ENCODE measurements at regions not wholly inside any gene's neighbourhood (a gene's known extent, or its start where the extent isn't known, plus 50 kb on each side); places are given as distances from the start of the nearest gene placed in this dataset.
"Not testable (repeated sequence)": the region's sequence is repeated elsewhere in the genome, so short reads cannot be mapped to it uniquely, and the experiment has no call there.

DNA sequence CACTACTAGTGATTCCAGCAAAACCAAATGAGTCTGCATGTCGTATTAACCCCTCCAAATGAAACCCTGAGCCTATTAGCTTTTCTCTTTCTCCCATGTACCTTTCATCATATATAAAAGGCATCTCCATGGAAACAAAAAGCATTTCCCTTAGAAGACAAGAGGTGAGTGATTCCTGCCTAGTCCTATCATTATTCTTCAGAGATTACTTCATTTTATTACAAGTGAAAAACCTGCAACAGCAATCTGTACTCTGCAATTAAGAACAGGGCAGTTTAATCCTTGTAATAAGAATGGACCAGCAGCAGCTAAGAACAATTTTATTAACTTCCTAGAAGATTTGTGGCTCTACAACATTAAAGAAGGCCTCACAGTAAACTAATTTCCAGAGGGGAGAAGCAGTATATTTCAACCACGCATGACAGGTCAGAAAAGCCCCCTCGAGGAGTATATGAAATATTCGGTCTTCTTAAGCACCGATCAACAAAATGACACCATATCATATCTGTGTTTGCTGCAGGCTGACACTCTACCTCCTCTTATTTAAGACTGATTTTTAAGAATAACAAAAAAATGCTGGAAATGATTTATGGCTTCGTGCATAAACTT is 132.3 kb upstream of the TFPI start:
- DNase-seq, result no peak

DNA sequence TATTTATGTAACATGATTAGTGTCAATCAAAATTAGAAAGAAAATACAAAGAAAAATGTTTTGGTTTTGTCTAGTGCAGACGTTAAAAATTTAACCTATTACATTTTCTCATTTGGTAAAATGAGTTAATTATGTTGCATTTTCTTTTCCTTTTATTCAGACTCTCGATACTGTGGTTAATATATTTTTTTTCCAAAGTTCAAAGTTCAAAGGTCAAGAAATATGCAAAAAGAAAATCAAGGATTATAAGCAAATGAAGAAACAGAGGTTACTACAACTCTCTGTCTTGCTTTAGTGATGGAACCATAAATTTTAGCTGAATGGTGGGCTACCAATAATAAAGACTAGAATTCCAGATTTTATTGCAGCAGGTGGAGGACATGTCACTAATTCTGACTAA is 133.3 kb upstream of the TFPI start:
- DNase-seq, result no peak

DNA sequence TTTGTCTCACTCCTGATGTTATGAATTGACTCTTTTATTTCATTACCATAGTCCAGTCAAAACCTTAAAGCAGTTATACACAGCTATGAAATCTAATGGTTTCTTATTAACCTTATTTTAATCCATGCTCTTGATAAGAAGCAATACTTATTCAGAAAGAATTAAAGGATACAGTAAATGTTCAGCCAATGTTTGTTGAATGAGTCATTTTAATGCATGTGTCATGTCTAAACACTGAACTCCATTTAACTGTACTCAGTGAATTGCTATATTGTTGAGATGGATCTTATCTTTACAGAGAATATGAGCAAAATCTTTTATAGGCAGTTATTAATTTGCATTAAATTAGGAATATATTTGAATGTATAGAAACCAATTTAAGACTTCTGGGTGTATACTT is 135.1 kb upstream of the TFPI start:
- DNase-seq, result no peak

DNA sequence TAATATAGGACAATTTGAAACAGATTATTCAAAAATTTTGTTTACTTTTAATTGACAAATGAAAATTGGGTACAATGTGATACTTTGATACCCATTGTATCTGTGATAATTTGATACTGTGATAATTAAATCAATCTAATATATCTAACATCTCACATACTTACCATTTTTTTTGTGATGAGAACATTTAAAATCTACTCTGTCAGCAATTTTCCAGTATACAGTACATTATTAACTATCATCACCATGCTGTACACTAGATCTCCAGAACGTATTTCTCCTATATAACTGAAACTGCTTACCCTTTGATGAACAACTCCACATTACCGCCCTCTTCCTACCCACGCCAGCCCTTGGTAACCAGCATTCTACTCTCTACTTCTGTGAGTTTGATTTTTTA is 139.7 kb upstream of the TFPI start:
- no peak for DNase-seq

DNA sequence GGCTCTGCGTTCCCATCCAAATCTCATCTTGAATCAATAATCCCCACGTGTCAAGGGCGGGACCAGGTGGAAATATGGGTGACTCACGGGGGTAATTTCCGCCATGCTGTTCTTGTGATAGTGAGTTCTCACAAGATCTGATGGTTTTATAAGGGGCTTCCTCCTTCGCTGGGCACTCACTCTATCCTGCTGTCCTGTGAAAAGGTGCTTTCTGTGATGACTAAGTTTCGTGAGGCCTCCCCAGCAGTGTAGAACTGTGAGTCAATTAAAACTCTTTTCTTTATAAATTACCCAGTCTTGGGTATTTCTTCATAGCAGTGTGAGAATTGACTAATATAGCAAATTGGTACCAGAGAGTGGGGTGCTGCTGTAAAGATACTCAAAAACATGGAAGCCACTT is 142.4 kb upstream of the TFPI start:
- DNase-seq, result not testable (repeated sequence)

DNA sequence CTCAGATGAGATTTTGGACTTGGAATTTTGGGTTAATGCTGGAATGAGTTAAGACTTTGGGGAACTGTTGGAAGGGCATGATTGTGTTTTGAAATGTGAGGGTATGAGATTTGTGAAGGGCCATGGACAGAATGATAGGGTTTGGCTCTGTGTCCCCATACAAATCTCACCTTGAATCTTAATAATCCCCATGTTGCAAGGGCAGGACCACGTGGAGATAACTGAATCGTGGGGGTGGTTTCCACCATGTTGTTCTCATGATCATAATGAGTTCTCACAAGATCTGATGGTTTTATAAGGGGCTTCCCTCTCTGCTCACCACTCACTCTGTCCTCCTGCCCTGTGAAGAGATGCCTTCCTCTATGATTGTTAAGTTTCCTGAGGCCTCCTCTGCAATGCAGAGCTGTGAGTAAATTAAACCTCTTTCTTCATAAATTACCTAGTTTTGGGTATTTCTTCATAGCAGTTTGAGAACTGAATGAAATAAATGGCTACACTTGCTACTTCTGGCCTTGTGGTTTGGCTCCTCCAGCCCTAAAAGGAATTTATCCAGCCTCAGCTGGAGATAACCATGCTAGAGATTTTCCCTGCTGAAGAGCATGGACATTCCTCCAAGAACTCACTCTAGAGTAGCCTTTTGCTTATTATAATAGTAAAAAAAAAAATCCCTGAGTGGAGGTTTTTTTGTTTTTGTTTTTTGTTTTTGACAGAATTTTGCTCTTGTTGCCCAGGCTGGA is 144.3 kb upstream of the TFPI start:
- DNase-seq, result no peak

DNA sequence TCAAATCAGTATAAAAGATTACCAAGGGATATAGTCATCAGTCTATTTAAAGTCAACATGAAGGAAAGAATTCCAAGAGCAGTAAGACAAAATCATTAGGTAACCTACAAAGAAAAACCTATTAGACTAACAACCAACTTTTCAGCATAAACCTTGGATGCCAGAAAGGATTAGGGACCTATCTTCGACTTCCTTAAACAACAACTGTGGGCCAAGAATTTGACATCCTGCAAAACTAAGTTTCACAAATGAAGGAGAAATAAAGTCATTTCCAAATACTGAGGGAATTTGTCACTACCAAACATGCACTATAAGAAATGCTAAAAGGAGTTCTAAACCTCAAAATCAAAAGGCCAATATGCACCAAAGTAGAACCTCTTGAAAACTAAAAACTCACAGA is 147.9 kb upstream of the TFPI start:
- no peak for DNase-seq

DNA sequence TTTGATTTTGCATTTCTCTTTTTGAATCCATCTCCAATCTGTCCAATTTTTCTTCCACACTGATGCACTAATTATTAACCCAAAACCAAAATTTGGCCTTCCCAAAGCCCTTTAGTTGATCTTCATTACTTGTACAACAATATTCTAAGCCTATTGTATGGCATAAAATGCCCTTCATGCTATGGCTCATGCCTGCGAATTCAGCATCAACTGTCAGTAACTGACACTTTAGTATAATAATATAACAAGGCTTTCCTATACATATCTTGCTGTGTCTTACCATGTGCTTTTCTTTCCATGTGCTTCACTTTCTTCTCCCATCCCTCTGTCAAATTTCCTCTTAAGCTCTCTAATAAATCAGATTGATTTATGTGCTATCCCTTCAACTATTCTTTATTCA is 154.0 kb upstream of the TFPI start:
- DNase-seq, result no peak

DNA sequence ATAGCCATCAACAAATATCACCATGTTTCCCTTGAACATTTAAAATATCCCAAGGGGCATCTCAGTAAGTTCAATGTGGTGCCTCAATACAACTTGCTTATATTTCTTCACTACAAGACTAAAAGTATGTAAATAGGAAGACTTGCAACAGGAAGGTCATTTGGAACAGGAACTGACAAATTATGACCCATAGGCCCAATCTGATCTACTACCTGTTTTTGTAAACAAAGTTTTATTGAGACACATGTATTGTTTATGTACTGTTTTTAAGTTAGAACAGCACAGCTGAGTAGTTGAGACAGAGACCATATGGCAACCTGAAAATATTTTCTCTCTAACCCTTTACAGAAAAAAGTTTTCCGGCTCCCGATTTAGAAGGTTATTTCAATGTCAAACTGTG is 154.8 kb upstream of the TFPI start:
- no peak for DNase-seq

DNA sequence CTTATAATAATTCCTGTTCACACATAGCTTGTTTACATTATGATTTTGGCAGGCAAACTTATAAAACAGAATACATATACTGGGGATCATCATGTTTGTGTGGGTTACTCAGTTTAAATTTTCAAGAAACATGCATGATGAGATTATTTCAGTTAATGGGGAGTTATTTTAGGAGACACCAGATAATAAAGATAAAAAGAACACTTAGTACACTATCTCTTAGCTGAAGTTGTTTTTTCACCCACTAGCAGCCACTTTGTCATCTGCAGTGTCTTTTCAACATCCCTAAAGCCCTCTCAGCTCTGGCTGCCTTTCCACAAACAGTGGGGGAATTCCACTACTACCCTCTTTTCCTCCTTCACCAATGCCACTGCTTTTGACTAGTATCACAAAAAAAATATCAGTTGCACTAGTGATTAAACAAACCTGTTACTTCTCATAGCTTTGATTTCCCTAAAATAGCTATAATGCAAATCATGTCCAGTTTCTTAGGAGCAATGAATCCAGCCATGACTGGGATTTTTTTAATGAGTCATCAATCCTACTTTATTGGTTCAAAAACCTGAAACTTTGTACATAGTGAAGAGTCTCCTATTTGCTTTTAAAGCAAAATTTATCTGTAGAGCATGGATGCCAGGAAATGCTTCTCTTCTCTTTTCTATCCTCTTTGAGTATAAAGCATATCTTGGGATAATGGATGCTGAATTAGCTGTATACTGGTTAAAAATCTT is 156.7 kb upstream of the TFPI start:
- DNase-seq, result no peak

DNA sequence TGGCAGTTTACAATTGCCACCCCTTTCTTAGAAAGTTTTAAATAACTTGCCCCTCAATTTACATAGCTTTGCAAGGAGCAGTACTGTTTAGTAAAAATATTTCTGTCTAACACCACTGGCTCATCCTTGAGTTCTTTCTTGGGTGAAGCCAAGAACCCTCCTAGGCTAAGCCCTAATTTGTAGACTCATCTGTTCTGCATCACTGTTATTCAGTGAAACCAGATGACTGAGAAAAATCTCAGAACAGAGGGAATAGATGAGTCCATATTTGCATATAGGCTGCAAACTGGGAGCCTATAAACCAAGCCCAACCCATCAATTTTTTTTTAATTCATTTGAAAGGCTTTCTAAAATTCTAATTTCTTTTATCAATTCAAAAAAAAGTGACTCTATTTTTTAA is 161.4 kb upstream of the TFPI start:
- no peak for DNase-seq

DNA sequence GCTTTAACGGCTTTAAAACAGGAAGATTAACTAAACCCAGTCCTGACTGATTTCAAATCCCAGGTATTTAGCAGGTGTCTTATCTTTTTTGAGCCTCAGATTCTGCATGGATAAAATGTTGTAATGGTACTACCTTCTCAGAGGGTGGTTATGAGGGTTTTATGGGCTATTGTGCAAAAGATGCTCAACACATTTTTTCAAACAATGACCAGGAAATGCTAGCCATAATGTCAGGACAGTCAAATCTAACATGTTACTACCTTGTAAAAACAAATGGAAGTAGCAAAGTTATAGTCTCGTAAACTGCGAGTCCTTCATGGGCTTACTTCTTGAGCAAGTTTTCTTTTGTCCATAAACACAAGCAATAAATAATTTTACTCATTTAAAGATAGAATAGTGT is 162.1 kb upstream of the TFPI start:
- DNase-seq, result no peak

DNA sequence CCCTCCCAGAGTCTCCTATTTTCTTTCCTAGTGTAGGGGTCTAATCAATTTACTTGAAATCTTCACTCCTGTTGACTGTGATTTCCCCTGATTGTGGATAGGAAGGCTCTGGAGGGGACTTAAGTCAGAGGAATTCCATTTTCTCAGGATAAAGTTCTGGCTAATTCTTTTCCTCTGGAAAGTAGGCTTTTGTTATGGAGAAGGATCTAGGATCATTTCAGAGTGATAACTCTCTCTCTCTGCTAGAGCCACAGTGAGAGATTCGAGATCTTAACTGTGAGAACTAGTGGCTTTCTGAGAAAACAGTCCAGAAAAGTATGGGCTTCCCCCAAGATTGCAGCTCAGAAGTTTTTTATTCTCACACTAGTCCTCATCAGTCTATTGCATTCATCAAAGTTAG is 163.9 kb upstream of the TFPI start:
- DNase-seq, result no peak

DNA sequence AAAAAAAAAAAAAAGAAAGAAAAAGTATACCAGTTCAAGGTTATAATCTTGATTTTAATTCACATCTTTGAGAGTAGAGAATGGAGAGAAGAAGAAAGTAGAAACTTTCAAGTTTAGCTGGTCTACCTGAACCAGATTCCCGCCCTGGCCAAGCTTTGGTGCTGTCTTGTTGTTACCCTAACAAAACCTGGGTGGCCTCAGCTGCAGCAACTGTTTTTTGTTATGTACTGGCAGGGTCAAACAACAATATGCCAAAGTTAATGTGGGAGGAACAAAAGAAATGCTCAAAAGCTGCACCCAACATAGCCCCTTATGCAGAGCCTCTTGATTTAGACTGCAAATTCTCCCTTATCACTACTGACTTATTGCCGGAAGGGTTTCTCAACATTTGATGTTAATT is 165.3 kb upstream of the TFPI start:
- no peak for DNase-seq

DNA sequence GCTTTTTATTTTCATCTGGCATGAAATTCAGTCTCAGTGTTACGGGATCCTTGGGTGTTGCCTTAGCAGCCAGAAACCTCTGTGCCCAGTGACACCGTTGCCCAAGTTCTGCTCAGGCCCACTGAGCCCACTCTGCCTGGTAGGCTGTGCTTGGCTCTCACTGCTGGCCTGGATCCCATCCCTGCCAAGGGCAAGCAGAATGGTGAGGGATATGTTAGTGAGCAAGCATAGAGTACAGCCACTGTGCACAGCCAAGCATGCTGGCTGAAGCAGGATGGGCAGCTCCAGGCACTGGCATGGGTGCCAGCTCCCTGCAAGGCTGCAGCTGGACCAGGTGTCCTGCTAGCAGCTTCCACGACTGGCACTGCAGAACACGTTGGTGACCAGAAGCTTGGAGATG is 194.7 kb upstream of the TFPI start:
- no peak for DNase-seq

DNA sequence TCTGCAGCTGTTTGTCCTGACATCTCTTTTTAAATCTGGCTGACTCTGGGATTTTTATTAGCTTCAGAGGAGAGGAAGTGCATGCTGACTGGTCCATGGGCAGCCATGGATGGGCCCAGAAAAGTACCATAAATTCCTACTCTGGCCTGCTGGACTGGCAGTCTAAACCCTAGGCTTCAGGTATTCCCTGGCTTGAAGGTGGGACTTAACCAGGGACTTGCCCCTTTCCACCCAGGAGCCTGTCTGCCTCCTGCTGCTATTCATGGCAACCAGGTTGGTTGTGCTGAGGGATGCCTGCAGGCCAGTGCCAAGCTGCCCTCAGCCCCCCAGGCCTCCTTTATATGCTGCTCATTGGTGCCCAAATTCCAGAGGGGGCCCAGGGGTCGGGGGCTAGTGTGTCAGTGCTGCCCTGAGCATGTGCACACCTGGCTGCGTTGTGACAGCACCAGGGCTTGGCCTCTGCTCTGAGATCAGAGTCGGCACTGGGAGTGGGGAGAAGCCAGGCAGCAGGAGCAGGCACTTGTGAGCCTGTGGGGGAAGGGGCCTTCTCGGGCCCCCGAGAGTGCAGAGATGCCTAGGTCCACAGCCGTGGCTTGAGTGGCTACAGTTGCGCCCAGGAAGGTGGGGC is 195.7 kb upstream of the TFPI start:
- DNase-seq, result no peak

DNA sequence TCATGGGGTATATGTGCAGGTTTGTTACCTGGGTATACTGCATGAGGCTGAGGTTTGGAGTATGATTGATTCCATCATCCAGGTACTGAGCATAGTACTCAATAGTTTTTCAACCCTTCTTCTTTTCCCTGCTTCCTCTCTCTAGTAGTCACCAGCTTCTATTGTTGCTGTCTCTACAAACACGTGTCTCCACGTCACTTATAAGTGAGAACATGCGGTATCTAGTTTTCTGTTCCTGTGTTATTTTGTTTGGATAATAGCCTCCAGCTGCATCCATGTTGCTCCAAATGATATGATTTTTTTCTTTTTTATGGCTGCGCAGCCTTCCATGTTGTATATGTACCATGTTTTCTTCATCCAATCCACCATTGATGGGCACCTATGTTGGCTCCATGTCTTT is 214.8 kb upstream of the TFPI start:
- no peak for DNase-seq

DNA sequence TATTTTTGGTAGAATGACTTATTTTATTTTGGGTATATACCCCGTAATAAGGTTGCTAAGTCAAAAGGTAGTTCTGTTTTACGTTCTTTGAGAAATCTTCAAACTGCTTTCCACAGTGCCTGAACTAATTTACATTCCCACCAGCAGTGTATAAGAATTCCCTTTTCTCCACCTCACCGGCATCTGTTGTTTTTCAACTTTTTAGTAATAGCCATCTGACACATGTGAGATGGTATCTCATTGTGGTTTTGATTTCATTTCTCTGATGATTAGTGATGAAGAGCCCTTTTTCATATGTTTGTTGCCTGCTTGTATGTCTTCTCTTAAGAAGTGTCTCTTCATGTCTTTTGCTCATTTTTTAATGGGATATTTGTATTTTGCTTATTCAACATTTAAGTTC is 215.2 kb upstream of the TFPI start:
- DNase-seq, result no peak

DNA sequence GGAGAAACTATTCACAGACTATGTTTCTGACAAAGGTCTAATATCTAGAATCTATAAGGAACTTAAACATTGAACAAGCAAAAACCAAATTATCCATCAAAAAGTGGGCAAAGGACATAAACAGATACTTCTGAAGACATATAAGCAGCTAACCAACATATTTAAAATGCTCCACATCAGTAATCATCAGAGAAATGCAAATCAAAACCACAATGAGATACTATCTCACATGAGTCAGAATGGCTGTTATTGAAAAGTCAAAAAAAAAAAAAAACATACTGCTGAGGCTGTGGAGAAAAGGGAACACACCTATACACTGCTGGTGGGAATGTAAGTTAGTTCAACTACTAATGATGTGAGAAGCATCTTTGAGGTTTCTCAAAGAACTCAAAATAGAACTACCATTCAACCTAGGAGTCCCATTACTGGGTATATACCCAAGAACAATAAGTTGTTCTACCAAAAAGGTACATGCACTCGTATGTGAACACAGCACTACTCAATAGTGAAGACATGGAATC is 220.4 kb upstream of the TFPI start:
- DNase-seq, result no peak

DNA sequence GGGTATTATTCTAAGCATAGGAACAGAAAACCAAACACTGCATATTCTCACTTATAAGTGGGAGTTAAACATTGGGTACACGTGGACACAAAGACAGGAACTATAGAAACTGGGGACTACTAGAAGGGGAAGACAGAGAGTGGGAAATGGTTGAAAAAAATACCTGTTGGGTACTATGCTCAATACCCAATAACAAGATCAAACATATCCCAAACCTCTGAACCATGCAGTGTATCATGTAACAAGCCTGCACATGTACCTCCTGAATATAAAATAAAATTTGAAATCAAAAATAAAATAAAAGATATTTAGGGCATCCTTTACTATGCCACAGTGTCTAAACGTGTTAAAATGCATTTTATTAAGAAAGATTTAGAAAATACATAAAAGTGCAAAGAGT is 221.0 kb upstream of the TFPI start:
- DNase-seq, result no peak

DNA sequence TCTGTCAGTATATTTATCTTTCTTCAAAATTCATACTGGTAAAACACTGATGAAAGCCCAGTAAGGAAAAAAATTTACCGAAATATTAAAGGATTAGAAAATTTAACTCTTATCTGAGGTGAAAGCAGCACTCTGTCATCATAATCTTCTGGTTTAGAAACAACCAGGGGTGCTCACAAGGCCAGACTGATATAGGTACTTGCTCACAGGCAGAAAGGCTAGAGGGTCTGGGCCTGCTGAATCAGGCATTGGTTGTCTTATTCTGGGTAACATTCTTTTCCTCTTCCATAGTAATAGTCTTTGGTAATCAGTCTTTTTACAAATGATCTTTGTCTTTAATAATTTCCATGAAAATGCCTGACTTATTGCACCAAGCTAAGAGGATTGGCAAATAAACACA is 221.4 kb upstream of the TFPI start:
- no peak for DNase-seq

DNA sequence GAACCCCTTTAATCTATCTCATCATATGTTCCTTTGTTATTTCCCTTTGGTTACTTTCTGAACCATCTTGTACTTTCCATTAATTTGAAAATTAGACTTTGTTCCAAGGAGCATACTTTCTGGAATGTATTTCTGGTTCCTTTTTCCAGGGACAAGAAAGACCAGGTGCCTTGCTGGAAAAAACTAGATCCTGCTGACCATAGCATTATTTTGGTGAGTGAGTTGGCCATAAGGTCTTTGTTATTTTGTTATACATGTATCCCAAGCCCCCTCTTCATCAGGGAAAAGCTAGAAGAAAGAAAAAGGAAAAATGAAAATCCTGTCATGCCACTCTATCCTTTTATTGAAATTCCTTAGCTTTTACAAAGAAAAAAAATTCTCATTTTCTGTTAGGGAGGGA is 228.1 kb upstream of the TFPI start:
- DNase-seq, result no peak

DNA sequence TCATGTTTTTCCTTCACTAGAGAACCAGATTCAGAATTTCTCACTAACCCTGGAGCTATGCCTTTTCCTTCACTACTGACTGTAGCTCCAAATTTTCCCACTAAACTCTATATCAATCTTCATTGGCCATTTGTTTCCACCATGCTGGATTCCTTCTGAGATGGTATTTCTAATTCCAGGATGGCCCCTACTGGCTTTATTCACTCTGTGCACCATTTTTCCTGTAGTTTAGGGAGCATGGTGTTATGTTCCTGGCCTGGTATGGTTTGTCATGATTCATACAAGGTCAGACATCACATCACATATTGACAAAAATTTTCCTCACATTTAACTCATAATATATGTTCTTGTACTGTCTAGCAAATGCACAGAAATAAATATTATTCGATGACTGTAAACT is 229.2 kb upstream of the TFPI start:
- no peak for DNase-seq

DNA sequence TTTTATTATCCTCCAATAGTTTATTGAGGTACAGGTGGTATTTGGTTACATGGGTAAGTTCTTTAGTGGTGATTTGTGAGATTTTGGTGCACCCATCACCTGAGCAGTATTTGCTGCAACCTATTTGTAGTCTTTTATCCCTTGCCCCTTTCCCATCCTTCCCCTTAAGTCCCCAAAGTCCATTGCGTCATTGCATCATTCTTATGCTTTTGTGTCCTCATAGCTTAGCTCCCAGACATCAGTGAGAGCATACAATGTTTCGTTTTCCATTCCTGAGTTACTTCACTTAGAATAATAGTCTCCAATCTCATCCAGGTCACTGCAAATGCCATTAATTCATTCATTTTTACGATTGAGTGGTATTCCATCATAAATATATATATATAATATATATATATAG is 229.9 kb upstream of the TFPI start:
- DNase-seq, result not testable (repeated sequence)
